ENCODE measurements at regions not wholly inside any gene's neighbourhood (a gene's known extent, or its start where the extent isn't known, plus 50 kb on each side); places are given as distances from the start of the nearest gene placed in this dataset.
A peak's percentile ranks its signal among the peaks of the same experiment; 100 is the strongest.

DNA sequence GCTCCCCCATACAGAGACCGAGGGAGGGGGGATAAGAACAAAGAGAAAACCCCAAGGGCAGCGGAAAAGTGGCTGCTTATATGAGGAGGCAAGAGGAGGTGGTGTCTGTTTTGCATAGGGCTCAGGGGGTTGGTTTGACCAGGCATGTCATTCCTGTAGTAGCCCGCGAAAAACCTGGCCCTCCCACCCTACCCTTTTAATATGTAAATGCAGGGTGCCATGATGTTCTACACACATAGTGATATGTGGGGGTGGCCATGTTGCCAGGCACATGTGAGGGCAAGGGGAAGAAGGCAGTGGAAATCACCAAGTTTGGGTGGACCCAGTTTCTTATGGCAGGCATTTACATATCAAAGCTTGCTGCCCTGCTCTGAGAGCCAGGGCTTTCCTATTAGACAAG, 203.5 kb upstream of the UBL3 start (continued):
- TF ChIP-seq, protein P1, sequence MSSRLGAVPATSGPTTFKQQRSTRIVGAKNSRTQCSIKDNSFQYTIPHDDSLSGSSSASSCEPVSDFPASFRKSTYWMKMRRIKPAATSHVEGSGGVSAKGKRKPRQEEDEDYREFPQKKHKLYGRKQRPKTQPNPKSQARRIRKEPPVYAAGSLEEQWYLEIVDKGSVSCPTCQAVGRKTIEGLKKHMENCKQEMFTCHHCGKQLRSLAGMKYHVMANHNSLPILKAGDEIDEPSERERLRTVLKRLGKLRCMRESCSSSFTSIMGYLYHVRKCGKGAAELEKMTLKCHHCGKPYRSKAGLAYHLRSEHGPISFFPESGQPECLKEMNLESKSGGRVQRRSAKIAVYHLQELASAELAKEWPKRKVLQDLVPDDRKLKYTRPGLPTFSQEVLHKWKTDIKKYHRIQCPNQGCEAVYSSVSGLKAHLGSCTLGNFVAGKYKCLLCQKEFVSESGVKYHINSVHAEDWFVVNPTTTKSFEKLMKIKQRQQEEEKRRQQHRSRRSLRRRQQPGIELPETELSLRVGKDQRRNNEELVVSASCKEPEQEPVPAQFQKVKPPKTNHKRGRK (CRISPR knock-in tag; IDR thresholded peaks at IDR 0.05; ENCODE audit: borderline replicate concordance): no peak
- TF ChIP-seq ETV6 (CRISPR knock-in tag; IDR thresholded peaks at IDR 0.05) (no peak), KAT7 (CRISPR knock-in tag; IDR thresholded peaks at IDR 0.05; ENCODE audit: borderline replicate concordance) (no peak), ATF1 (CRISPR knock-in tag; IDR thresholded peaks at IDR 0.05) (no peak), FOXJ3 (CRISPR knock-in tag; IDR thresholded peaks at IDR 0.05; ENCODE audit: borderline replicate concordance) (no peak)
- TF ChIP-seq, protein P2, sequence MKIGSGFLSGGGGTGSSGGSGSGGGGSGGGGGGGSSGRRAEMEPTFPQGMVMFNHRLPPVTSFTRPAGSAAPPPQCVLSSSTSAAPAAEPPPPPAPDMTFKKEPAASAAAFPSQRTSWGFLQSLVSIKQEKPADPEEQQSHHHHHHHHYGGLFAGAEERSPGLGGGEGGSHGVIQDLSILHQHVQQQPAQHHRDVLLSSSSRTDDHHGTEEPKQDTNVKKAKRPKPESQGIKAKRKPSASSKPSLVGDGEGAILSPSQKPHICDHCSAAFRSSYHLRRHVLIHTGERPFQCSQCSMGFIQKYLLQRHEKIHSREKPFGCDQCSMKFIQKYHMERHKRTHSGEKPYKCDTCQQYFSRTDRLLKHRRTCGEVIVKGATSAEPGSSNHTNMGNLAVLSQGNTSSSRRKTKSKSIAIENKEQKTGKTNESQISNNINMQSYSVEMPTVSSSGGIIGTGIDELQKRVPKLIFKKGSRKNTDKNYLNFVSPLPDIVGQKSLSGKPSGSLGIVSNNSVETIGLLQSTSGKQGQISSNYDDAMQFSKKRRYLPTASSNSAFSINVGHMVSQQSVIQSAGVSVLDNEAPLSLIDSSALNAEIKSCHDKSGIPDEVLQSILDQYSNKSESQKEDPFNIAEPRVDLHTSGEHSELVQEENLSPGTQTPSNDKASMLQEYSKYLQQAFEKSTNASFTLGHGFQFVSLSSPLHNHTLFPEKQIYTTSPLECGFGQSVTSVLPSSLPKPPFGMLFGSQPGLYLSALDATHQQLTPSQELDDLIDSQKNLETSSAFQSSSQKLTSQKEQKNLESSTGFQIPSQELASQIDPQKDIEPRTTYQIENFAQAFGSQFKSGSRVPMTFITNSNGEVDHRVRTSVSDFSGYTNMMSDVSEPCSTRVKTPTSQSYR (CRISPR knock-in tag; IDR thresholded peaks at IDR 0.05): no peak
- TF ChIP-seq, protein P3, sequence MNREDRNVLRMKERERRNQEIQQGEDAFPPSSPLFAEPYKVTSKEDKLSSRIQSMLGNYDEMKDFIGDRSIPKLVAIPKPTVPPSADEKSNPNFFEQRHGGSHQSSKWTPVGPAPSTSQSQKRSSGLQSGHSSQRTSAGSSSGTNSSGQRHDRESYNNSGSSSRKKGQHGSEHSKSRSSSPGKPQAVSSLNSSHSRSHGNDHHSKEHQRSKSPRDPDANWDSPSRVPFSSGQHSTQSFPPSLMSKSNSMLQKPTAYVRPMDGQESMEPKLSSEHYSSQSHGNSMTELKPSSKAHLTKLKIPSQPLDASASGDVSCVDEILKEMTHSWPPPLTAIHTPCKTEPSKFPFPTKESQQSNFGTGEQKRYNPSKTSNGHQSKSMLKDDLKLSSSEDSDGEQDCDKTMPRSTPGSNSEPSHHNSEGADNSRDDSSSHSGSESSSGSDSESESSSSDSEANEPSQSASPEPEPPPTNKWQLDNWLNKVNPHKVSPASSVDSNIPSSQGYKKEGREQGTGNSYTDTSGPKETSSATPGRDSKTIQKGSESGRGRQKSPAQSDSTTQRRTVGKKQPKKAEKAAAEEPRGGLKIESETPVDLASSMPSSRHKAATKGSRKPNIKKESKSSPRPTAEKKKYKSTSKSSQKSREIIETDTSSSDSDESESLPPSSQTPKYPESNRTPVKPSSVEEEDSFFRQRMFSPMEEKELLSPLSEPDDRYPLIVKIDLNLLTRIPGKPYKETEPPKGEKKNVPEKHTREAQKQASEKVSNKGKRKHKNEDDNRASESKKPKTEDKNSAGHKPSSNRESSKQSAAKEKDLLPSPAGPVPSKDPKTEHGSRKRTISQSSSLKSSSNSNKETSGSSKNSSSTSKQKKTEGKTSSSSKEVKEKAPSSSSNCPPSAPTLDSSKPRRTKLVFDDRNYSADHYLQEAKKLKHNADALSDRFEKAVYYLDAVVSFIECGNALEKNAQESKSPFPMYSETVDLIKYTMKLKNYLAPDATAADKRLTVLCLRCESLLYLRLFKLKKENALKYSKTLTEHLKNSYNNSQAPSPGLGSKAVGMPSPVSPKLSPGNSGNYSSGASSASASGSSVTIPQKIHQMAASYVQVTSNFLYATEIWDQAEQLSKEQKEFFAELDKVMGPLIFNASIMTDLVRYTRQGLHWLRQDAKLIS (CRISPR knock-in tag; IDR thresholded peaks at IDR 0.05; ENCODE audit: borderline replicate concordance): no peak

DNA sequence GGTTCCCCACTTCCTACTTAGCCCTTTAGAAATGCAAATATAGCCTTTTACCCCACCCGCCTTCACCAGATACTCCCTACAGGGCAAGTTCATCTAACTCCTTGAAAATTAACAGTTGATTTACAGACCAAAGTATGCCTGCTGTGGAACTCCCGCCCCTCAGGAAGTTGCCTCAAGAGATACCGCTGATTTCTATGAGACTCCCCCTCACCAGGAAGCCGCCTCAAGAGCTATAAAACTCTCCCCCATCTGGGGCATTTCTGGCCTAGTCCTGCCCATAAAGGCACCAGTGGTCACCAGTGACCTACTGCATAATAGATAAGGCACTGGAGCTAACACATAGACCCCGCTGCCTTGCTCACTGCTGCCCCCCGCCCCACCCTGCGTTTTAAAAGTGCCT, 201.7 kb upstream of the UBL3 start:
- Mint-ChIP-seq H3K4me3 (peak overlapping the region; percentile 16), H3K36me3 (peaks cover 14% of the 10 kb centered on the region), H3K9me3 (peaks cover 26% of the 10 kb centered on the region), H3K27me3 (ENCODE audit: low read depth) (peaks cover 5% of the 10 kb centered on the region; the same call in 1 of the 2 replicates), H3K27ac (peak overlapping the region; percentile 70), H3K4me1 (peaks cover 30% of the 10 kb centered on the region)
- CTCF ChIA-PET: interaction anchor here (0.7 to 1.5 kb wide), 9 partner anchors 26 to 281 kb away, joined by 3 to 7 read pairs (median 4); no protein-coding TSS in a partner anchor
- POLR2A ChIA-PET: no interaction called here
- ATAC-seq: peak; percentile 68
- TF ChIP-seq, protein P1 (CRISPR knock-in tag; IDR thresholded peaks at IDR 0.05; ENCODE audit: borderline replicate concordance): no peak
- TF ChIP-seq PRRX2 (CRISPR knock-in tag; IDR thresholded peaks at IDR 0.05) (no peak), SMAD4 (CRISPR knock-in tag; IDR thresholded peaks at IDR 0.05) (no peak), OVOL2 (CRISPR knock-in tag; IDR thresholded peaks at IDR 0.05; ENCODE audit: borderline replicate concordance) (no peak), JAZF1 (CRISPR knock-in tag; IDR thresholded peaks at IDR 0.05) (no peak), IRF2 (CRISPR knock-in tag; IDR thresholded peaks at IDR 0.05; ENCODE audit: borderline replicate concordance, low read depth) (no peak), MXD4 (CRISPR knock-in tag; IDR thresholded peaks at IDR 0.05; ENCODE audit: borderline replicate concordance) (no peak), ZNF671 (CRISPR knock-in tag; IDR thresholded peaks at IDR 0.05) (no peak)
- TF ChIP-seq, protein P4, sequence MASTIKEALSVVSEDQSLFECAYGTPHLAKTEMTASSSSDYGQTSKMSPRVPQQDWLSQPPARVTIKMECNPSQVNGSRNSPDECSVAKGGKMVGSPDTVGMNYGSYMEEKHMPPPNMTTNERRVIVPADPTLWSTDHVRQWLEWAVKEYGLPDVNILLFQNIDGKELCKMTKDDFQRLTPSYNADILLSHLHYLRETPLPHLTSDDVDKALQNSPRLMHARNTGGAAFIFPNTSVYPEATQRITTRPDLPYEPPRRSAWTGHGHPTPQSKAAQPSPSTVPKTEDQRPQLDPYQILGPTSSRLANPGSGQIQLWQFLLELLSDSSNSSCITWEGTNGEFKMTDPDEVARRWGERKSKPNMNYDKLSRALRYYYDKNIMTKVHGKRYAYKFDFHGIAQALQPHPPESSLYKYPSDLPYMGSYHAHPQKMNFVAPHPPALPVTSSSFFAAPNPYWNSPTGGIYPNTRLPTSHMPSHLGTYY (CRISPR knock-in tag; IDR thresholded peaks at IDR 0.05): no peak
- TF ChIP-seq, protein P5, sequence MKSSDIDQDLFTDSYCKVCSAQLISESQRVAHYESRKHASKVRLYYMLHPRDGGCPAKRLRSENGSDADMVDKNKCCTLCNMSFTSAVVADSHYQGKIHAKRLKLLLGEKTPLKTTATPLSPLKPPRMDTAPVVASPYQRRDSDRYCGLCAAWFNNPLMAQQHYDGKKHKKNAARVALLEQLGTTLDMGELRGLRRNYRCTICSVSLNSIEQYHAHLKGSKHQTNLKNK (CRISPR knock-in tag; IDR thresholded peaks at IDR 0.05): no peak
- TF ChIP-seq, protein P6, sequence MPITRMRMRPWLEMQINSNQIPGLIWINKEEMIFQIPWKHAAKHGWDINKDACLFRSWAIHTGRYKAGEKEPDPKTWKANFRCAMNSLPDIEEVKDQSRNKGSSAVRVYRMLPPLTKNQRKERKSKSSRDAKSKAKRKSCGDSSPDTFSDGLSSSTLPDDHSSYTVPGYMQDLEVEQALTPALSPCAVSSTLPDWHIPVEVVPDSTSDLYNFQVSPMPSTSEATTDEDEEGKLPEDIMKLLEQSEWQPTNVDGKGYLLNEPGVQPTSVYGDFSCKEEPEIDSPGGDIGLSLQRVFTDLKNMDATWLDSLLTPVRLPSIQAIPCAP (CRISPR knock-in tag; IDR thresholded peaks at IDR 0.05): no peak
- TF ChIP-seq, protein P7, sequence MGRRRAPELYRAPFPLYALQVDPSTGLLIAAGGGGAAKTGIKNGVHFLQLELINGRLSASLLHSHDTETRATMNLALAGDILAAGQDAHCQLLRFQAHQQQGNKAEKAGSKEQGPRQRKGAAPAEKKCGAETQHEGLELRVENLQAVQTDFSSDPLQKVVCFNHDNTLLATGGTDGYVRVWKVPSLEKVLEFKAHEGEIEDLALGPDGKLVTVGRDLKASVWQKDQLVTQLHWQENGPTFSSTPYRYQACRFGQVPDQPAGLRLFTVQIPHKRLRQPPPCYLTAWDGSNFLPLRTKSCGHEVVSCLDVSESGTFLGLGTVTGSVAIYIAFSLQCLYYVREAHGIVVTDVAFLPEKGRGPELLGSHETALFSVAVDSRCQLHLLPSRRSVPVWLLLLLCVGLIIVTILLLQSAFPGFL (CRISPR knock-in tag; IDR thresholded peaks at IDR 0.05; ENCODE audit: borderline replicate concordance): no peak
- TF ChIP-seq, protein P8, sequence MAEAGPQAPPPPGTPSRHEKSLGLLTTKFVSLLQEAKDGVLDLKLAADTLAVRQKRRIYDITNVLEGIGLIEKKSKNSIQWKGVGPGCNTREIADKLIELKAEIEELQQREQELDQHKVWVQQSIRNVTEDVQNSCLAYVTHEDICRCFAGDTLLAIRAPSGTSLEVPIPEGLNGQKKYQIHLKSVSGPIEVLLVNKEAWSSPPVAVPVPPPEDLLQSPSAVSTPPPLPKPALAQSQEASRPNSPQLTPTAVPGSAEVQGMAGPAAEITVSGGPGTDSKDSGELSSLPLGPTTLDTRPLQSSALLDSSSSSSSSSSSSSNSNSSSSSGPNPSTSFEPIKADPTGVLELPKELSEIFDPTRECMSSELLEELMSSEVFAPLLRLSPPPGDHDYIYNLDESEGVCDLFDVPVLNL (CRISPR knock-in tag; IDR thresholded peaks at IDR 0.05; ENCODE audit: borderline replicate concordance, low read depth): no peak
- peak; percentile 35 for DNase-seq (ENCODE audit: low spot score)
